ENCODE measurements at regions not wholly inside any gene's neighbourhood (a gene's known extent, or its start where the extent isn't known, plus 50 kb on each side); places are given as distances from the start of the nearest gene placed in this dataset.

DNA sequence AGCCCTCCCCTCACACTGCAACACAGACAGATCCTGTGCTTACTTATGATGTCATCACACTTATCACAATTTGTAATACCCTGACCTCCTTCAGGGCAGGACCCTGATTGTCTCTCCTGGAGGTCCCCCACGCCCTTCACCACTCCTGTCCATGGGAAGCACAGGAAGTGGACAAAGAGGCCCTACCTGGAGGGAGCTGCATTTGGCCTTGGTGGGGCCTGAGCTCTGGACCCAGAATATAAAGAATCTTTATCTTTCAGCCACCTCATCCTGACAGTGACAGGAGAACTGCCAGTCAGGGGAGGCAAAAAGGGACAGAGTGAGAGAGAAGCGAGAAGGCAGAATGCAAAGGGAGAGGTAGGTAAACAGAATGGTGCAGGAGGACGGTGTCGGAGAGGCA lies 303.4 kb upstream of the N4BP1 start:
- Histone ChIP-seq H3K36me3 (no peaks in the 10 kb centered on the region), H3K4me3 (no peak overlapping the region), H3K27ac (no peak overlapping the region), H3K27me3 (no peaks in the 10 kb centered on the region), H3K9me3 (replicated peaks) (no peaks in the 10 kb centered on the region), H3K4me1 (no peaks in the 10 kb centered on the region)
- DNase-seq: no peak

DNA sequence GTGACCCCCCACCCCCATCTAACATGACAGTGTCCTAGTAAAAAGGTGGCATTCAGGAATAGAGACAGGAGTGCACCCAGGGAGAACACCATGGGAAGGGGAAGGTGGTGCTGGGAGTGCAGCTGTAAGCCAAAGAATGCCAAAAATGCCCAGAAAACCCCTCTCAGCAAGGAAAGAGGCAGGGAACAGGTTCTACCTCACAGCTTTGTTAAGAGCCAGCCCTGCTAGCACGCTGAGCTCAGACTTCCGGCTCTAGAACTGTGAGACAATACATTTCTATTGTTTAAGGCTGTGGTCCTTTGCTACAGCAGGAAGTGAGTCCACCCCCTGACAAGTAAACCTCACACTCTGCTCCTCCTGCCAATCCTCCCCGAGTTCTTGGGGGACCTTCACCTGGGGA lies 302.4 kb upstream of the N4BP1 start:
- no peak for DNase-seq
- Histone ChIP-seq H3K9me3 (replicated peaks) (no peaks in the 10 kb centered on the region), H3K4me1 (no peaks in the 10 kb centered on the region), H3K4me3 (no peak overlapping the region), H3K27me3 (no peaks in the 10 kb centered on the region; the same call in 1 of the 2 replicates), H3K27ac (no peak overlapping the region), H3K36me3 (no peaks in the 10 kb centered on the region)

DNA sequence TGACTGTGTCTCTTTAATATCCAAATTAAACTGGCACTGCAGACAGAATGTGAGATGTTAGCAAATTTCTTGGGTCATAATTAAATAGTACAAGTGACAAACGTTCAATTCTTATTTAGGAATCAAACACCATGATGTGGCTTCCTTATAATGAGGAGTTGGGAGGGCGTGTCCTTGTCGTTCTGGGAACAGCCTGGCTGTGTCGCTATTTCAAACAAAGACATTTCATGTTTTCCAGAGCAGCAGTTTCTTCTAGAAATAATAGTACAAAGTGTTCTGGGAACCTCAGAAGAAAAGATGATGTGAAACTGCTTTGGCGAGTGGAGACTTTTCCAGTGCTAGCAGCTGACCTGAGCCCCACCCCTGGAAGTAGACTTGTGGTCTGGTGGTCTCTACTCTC lies 301.7 kb upstream of the N4BP1 start:
- Histone ChIP-seq H3K9me3 (replicated peaks) (no peaks in the 10 kb centered on the region), H3K4me1 (no peaks in the 10 kb centered on the region), H3K27me3 (no peaks in the 10 kb centered on the region; the same call in 1 of the 2 replicates), H3K36me3 (no peaks in the 10 kb centered on the region), H3K27ac (no peak overlapping the region), H3K4me3 (no peak overlapping the region)
- no peak for DNase-seq

DNA sequence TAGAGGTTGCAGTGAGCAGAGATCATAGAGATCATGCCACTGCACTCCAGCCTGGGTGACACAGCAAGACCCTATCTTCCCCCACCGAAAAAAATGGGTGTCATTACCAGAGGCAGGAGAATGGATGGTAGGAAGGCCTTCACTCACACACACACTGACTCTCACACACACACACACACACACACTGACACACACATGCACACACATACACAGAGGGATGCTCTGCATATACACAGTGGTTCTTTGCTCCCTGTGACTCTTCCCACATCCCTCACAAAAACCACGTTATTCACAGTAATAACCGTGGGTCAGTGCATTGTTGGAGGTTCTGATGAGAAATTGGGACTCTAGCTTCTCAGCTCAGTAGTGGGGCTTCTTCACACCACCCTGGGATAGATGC lies 300.2 kb upstream of the N4BP1 start:
- no peaks in the 10 kb centered on the region for H3K9me3 ChIP-seq (replicated peaks)
- no peak overlapping the region for H3K27ac ChIP-seq
- H3K36me3 ChIP-seq: no peaks in the 10 kb centered on the region
- no peak overlapping the region for H3K4me3 ChIP-seq
- no peak for DNase-seq
- peaks cover 4% of the 10 kb centered on the region for H3K27me3 ChIP-seq
- H3K4me1 ChIP-seq: no peaks in the 10 kb centered on the region

DNA sequence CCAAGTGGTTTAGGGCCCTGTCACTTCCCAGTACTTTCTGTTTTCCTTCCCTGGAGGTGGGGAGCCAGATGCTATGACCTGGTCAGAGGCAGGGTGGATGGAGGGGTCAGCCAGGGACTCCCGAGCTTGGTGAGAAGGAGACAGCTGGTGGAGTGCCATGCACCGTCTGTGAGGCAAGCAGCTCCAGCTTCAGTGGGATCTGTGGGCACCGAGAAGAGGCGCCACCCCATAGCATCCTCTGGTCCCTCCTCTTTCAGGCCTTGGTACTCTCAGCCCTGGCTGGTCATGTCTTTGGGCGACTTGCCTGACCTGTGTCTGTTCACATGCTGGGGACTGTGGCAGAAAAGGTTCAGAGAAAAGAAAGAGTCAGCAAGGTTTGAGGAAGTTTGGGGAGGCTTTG lies 299.3 kb upstream of the N4BP1 start:
- peaks cover 4% of the 10 kb centered on the region for H3K27me3 ChIP-seq
- H3K4me1 ChIP-seq: no peaks in the 10 kb centered on the region
- no peaks in the 10 kb centered on the region for H3K36me3 ChIP-seq
- no peak for DNase-seq
- no peaks in the 10 kb centered on the region for H3K9me3 ChIP-seq (replicated peaks)
- no peak overlapping the region for H3K4me3 ChIP-seq
- H3K27ac ChIP-seq: no peak overlapping the region

DNA sequence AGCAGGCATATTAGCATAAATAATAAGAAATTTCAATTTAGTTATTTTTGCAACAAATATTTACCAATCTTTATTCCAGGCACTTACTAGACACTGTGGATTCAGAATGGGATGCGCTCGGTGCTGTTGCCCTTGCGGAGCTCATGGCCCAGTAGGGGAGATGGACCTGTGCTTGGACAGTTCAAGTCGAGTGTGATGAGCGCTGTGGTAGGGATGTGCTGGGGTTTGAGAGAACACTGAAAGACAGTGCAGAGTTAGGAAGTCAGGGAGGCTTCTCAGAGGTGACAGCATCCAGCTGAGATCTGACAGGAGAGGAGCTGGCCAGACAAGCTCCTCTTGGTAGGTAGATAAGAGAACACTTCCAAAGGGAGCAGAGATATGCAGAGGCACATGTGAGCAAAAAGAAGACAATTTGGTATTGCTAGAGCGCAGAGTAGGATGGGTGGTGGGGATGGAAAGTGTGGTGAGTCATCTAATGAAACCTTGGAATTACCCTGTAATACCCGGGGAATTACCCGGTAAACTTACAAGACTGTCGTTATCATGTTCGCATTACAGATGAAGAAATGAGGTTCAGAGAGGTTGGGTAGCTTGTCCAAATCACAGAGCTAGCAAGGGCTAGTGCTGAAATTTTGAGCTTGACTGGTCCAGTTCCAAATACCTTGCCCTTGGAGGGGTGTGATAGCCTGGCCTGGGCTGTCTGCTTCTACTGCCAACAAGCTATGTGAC lies 298.1 kb upstream of the N4BP1 start:
- no peak for DNase-seq
- Histone ChIP-seq H3K4me3 (no peak overlapping the region), H3K4me1 (no peaks in the 10 kb centered on the region), H3K27me3 (peaks cover 8% of the 10 kb centered on the region), H3K9me3 (replicated peaks) (no peaks in the 10 kb centered on the region), H3K36me3 (no peaks in the 10 kb centered on the region), H3K27ac (no peak overlapping the region)

DNA sequence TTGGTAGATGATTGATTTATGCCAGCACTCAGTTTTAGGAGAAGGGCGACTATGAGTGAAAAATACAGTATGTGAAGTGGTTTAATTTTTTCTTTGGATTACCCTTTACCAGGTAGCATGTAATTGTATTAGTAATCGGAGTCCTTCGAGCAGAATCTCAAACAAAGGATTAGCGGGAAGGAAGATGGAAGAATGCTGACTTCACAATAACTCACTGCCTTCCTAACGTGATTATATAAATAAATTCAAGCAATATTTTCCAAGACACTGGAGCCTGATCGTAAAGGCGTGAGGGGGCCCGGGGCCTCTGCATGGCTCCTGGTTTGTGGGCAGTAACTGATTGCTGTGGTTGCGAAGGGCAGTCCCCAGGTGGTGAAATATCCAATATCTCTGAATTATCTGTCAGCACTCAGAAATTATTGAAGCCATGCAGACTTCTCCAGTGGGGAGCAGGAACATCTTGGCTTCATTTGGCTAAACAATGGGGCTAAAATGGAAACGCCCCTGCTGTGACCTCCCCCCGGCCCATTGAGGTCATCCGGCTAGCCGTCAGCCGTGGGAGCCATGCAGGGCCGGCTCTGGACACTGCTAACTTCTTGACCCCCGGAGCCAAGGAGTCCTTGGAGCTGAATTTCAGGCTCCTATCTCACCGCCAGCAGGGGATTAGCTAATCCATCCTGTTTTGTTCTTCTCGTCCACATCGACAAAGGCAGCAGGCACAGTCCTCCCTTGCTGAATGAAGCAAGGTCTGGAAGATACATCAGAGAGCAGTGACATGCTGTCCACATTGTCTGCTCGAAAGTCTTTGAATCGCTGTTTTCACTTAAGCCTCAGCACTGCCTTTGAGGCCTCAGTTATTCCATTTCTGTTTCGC lies 295.9 kb upstream of the N4BP1 start:
- DNase-seq: no peak
- Histone ChIP-seq H3K27ac (no peak overlapping the region), H3K27me3 (peaks cover 8% of the 10 kb centered on the region), H3K4me1 (no peaks in the 10 kb centered on the region), H3K4me3 (no peak overlapping the region), H3K9me3 (replicated peaks) (no peaks in the 10 kb centered on the region), H3K36me3 (no peaks in the 10 kb centered on the region)

DNA sequence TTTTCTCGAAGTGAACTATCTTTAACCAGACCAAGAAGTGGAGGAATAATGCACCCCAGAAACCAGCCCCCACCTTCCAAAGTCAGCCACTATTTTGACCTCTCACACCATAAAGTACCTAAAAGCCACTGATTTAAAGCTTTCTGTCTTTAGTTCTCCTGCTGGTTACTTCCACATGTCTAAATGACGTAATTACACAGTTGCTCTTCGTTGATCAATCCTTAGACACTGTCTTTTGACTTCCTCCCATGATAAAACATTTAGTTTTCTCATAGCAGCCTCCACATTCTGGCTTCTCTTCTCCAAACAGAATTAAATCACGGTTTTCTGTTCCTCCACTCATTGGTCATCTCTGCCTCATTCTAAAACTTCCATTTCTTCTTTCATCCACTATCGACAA lies 294.4 kb upstream of the N4BP1 start:
- no peak for DNase-seq
- Histone ChIP-seq H3K9me3 (replicated peaks) (no peaks in the 10 kb centered on the region), H3K27me3 (peaks cover 8% of the 10 kb centered on the region), H3K4me3 (no peak overlapping the region), H3K36me3 (no peaks in the 10 kb centered on the region), H3K27ac (no peak overlapping the region), H3K4me1 (no peaks in the 10 kb centered on the region)

DNA sequence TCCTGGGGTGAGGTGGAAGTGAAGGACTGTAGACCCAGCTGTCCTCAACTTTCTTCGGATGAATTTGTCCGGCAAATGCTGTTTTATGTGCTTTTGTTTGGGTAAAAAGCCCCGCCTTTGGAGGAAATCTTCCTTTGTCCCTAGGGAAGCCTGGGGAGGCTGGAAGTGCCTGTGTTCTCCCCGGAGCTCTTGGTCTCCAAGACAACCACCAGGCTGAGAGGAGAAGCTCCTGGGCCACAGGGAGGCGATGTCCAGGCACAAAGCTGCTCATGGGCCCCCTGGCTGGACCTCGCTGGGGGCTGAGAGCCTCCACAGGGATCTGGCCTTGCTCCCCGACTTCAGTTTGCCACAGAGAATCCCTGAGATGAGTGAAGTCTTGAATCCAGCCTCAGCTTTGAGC lies 293.1 kb upstream of the N4BP1 start:
- Histone ChIP-seq H3K27ac (no peak overlapping the region), H3K9me3 (replicated peaks) (no peaks in the 10 kb centered on the region), H3K4me3 (no peak overlapping the region), H3K4me1 (no peaks in the 10 kb centered on the region), H3K36me3 (no peaks in the 10 kb centered on the region), H3K27me3 (peaks cover 10% of the 10 kb centered on the region)
- no peak for DNase-seq

DNA sequence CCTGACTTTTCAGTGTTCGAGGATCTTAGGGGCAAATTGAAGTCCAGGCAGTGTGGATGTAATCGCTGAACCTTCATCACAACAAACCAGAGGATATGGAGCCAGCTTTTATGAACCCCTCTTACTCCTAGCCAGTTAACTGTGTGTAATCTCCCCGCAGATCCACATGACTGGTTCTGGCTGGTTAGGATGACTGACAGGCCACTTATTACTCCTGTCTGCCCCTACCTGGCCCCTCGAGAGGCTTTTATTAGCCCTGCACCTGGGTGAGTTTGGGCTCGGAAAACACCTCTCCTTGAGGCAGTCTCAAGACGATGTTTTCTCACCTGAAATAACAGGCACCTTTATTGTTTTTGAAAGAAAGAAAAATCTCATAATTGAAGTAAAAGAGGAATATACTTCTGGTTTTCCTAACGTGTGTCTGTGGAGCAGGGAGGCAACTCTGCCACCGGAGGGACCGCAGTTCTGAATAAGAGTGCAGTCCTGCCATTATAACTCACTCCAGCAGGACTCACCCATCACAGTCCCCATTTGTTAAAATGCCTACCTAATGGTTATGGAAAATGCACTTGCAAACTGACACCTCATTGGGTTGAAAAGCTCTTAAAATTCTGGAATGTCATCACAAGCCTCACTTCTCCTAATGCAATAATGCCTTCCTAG lies 291.9 kb upstream of the N4BP1 start:
- H3K27me3 ChIP-seq: peaks cover 12% of the 10 kb centered on the region
- DNase-seq: no peak
- H3K4me3 ChIP-seq: no peak overlapping the region
- H3K36me3 ChIP-seq: no peaks in the 10 kb centered on the region
- H3K9me3 ChIP-seq (replicated peaks): no peaks in the 10 kb centered on the region
- H3K27ac ChIP-seq: no peak overlapping the region
- no peaks in the 10 kb centered on the region for H3K4me1 ChIP-seq

DNA sequence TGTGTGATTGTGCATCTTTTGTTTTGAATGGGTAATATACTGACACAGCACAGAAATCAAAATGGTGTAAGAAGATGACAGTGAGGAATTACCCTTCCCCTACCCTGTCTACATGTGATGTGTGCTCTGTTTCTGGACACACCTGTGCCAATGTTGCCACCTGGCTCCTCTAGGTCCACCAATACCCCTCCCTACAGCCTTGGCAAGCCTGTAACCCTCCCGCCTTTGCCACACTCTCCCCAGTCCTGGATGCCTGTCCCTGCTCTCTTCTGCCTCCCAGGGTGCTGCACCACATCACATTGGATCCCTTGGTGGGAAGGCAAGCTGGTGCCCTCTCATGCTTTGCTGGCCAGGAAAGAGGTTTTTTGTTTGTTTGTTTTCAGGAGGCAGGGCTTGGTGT lies 289.5 kb upstream of the N4BP1 start:
- Histone ChIP-seq H3K4me1 (no peaks in the 10 kb centered on the region), H3K4me3 (no peak overlapping the region), H3K27ac (no peak overlapping the region), H3K36me3 (no peaks in the 10 kb centered on the region), H3K9me3 (replicated peaks) (no peaks in the 10 kb centered on the region), H3K27me3 (peaks cover 8% of the 10 kb centered on the region)
- DNase-seq: no peak

DNA sequence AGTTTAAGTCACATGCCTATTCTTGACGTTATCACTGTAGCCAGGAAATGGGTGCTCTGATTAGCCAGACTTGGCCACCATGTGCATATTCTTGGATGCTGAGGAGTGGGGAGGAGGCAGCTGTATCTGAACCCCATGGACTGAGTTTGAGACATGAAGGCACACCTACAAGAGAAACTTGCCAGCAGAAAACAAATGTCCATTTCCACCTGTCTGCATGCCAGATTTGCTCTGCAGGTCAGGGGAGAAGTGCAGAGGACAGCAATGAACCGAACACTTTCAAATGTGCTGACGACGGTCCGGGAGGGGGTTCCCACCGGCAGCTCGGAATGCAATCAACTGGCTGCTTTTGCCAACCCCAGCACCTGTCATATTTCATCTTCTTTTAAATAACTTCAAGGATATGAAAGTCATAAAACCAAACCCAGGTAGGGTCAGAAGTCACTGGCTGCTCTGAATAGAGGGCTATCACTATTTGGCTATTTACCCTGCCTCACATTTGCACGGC lies 287.8 kb upstream of the N4BP1 start:
- no peak overlapping the region for H3K27ac ChIP-seq

DNA sequence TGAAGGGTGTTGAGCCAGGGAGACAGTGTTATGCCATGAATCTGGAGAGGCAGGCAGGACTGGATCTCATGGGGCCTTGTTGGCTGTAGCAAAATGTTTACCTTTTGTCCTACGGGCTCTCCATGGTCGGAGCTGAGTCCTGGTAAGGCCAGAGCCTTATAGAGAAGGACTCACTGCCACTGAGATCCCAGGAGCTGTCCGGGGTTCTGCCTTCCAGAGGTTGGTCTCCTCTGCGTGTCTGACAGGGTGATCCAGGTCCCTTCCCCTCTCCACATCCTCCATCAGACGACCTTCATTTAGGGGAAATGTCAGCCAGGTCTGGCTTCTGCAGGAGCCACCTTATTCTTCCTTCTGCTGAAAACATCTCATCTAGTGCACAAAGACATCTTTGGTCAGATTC lies 285.2 kb upstream of the N4BP1 start:
- no peaks in the 10 kb centered on the region for H3K36me3 ChIP-seq
- H3K9me3 ChIP-seq (replicated peaks): no peaks in the 10 kb centered on the region
- no peak overlapping the region for H3K4me3 ChIP-seq
- no peak overlapping the region for H3K27ac ChIP-seq
- H3K27me3 ChIP-seq: 0 out of 2 replicates have a peak, but pooled peaks cover 4% of the 10 kb centered on the region
- no peak for DNase-seq
- H3K4me1 ChIP-seq: no peaks in the 10 kb centered on the region

More for the DNA sequence above, 287.8 kb upstream of the N4BP1 start:
- Histone ChIP-seq H3K9me3 (replicated peaks) (no peaks in the 10 kb centered on the region), H3K4me1 (no peaks in the 10 kb centered on the region), H3K36me3 (no peaks in the 10 kb centered on the region), H3K27me3 (peaks cover 4% of the 10 kb centered on the region), H3K4me3 (no peak overlapping the region)
- no peak for DNase-seq

DNA sequence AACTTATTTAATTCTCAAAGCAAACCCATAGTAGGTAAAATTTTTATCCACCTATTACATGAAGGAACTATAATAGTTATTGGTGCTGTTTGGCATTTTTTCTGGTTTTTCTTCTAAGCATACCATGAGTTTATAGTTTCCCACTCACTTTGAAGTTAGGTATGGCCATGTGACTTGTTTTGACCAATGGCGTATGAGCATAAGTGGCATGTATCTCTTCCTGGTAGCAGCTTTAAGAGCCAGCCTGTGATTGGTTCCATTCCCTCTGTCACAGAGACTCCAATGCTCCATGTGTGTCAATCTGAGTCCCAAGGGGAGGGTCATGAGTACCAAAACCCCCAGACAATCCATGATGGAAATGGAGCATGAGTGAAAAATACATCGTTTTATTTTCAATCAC lies 282.9 kb upstream of the N4BP1 start:
- peak in 1 of 2 experiments; percentile 4 for DNase-seq

DNA sequence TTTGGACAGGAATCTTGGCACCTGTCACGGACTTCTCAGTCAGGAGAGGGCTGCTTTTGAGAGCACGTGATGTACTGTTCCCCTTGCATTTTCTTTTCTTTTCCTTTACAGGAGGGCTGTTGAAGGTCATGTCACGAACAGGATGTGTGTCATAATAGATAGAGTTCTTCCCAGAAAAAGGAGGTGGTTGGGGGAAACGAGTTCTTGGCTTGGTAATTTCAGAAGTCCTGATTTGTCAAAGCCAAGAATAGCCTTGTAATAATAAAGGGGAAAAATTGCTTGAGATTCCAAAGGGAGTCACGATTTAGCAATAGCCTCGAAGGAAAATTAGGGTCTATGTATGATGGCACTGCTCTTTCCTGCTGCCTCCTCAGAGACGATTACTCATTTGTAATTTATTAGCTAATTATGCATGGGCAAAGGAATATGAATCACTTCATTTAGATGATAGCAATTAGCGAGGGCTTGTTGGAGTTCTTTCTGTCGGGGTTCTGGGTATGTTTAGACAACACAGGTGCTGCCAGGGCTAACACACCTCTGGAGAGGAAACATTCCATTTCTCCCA lies 277.7 kb upstream of the N4BP1 start:
- Histone ChIP-seq H3K4me3 (no peak overlapping the region), H3K27me3 (no peaks in the 10 kb centered on the region), H3K4me1 (no peaks in the 10 kb centered on the region), H3K36me3 (no peaks in the 10 kb centered on the region), H3K27ac (no peak overlapping the region), H3K9me3 (replicated peaks) (no peaks in the 10 kb centered on the region)
- no peak for DNase-seq

More for the DNA sequence above, 282.9 kb upstream of the N4BP1 start:
- H3K4me3 ChIP-seq: no peak overlapping the region
- no peaks in the 10 kb centered on the region for H3K9me3 ChIP-seq (replicated peaks)
- H3K4me1 ChIP-seq: no peaks in the 10 kb centered on the region
- no peaks in the 10 kb centered on the region for H3K36me3 ChIP-seq
- H3K27ac ChIP-seq: no peak overlapping the region
- H3K27me3 ChIP-seq: 0 out of 2 replicates have a peak, but pooled peaks cover under 1% of the 10 kb centered on the region

Data from SJCRH30 (cell line).